GM18498 (cell line): ENCODE measurements at regions not wholly inside any gene's neighbourhood (a gene's known extent, or its start where the extent isn't known, plus 50 kb on each side); places are given as distances from the start of the nearest gene placed in this dataset.

Experiments used
- ATAC-seq: cut with Tn5 transposase; IDR thresholded peaks from one replicate; pipeline ENCODE4 v1.9.1; 2021; ENCODE audit warnings: mild to moderate bottlenecking, moderate library complexity; ENCODE audit not compliant: unreplicated experiment

DNA sequence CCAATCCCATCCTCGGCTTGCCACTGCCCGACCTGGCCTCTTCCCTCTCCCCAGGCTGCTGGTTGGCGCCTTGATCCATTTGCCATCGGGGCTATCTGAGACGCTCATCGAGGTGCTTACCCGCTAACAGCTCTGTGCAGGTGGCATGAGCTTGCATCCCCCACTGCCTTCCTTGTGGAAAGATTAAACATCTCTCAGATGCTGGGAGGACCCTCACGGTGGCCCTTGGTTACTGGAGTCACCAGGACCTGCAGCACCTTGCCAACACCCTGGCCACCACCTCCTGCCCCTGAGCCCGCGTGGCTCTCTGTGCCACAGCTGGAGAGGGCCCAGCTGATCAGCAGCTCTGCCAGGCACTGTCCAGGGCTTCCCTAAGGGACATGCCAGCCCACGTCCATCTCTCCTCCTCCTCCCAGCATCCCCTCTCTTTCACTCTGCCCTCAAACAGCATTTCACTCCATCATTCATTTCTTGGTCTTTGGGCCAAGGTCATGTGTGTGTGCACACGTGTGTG lies 249.6 kb downstream of the RBFOX3 start:
- ATAC-seq: no peak

DNA sequence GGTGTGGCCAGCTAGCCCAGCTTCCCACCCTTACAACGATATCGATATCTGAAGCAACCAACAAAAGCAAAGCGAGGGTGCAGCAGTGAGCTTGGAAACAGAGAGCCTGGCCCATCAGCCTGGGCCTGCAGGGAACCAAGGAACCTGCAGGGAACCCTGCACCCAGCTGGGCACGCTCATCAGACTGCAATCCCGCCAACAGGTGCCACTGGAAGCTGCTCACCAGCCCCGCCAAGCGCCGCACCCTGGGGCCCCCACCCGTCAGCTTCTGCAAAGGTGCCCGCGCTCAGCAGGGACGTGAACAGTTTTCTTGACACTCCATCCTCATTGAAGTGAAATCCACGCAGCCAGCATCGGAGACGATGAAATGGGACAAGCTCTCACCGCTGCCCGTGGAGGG lies 250.7 kb downstream of the RBFOX3 start:
- no peak for ATAC-seq

DNA sequence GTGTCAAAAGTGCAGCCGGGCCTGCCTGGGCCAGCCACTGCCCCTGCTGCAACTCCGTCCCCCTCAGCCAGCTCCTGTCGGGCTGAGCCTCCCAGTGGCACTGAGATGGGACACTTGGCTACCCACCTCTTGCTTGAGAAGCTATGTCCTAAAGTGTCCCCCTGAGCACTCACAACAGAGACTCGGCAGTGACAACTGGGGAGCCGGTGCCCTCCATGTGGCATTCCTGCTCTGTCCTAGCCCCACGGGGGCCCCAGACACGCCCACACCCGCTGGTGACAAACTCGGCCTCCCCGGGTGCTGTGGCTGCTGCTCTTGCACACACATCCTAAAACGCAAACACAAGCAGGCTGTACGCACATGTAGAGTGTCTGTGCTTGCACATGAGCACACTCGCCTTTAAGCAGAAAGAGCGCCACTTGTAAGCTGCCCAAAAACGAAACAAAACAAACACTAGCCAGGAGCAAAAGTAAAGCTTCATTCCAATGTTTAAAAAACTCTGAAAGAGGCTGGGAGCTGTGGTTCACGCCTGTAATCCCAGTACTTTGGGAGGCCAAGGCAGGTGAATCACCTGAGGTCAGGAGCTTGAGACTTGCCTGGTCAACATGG lies 253.9 kb downstream of the RBFOX3 start:
- no peak for ATAC-seq

DNA sequence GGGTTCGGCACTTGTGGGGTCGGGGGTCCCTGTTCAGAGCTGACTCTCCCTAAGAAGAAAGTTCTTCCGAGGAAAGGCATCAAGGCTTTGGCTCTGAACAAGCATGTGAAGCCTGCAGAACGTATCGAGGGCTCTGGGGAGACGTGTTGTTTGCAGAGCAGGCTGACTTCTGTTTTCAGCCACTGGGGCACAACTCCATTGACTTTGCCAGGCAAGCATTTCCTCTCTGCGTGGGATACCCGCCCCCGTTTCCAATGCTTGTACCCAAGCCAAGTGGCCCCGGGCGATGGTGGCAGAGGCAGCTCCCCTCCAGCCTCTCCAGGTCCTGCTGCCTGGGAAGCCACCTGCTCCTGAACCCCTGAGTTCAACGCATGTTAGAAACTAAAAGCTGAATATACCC lies 255.7 kb downstream of the RBFOX3 start:
- ATAC-seq: no peak

DNA sequence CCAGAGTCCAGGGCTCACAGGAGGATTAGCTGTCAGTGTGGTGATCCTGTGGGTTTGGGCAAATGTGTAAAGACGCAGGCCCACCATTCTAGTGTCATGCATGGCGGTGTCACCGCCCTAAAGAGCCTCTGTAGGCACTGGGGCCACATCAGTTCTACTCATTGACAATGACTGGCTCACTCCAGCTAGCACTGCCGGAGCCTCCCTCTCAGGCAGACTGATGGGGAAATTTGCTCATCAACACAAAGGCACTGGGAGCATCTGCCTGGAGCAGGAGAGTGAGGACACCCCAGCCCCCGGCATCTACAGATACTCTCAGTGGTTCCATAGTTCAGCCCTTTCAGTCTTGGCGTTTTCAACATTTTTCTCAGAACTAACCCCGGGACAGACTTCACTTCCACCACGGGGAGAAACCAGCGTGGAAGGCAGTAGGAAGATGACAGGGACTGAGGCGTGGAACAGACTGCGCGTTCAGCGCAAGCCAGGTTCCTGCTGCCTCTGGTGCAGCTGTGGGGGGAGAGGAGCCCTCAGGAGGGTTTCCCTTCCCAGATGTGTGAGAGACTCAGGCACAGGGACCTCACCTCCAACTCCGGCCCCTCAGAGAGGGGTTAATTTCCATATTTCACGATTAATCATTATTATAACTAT lies 256.6 kb downstream of the RBFOX3 start:
- no peak for ATAC-seq

DNA sequence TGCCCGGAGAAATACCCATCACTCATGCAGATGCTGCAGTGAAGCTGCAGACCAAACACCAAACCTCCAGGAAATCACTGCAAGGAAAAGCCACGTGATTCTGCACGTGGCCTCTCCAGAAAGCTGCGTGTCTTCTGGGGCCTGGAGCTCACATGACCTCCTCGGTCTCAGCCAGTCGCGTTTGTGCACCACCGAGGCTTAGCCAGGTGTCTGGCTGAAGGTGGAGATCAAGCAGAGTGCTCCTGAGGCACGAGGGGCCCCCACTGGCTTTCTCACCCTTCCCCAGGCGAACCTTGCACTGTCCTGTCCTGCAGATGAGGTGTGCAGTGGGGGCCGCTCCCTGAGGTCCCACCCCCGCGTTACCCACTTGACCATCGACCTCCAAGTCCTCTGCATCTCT lies 257.3 kb downstream of the RBFOX3 start:
- ATAC-seq: no peak

DNA sequence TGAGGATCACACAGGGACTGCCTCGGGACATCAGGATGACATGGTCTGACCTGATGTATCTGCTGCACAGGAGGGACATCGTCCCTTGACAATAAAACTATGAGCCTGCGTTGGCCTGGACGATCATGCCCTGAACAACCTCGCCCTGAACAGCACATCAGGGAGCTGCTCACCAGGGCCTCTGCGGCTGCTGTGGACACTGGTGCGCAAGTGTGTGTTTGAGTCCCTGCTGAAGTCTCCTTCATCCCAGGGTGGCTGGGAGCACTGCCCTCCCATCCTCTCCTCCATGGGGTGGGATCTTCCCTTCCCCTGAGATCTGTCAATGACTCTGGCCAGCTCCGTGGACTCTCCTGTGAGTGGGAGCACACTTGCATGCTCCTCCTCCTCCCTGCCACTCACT lies 257.8 kb downstream of the RBFOX3 start:
- no peak for ATAC-seq

DNA sequence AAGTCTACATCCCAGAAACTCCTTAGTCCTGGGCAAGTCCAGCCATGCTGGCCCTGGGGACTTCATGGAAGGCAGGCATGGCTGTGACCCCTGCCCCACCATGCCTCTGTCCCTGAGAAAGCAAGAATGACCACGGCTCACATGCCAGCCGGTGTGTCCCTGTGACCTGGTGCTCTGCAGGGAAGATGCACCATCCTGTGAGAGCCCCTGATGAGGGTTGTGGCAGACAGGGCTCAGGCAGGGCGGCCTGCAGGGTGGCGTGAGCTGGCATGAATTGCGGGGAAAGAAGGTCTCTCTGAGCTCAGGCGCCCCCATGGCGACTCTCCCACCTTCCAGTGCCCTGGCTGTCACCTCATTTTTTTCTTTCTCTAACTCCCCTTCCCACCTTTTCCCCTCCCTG lies 260.3 kb downstream of the RBFOX3 start:
- ATAC-seq: no peak

DNA sequence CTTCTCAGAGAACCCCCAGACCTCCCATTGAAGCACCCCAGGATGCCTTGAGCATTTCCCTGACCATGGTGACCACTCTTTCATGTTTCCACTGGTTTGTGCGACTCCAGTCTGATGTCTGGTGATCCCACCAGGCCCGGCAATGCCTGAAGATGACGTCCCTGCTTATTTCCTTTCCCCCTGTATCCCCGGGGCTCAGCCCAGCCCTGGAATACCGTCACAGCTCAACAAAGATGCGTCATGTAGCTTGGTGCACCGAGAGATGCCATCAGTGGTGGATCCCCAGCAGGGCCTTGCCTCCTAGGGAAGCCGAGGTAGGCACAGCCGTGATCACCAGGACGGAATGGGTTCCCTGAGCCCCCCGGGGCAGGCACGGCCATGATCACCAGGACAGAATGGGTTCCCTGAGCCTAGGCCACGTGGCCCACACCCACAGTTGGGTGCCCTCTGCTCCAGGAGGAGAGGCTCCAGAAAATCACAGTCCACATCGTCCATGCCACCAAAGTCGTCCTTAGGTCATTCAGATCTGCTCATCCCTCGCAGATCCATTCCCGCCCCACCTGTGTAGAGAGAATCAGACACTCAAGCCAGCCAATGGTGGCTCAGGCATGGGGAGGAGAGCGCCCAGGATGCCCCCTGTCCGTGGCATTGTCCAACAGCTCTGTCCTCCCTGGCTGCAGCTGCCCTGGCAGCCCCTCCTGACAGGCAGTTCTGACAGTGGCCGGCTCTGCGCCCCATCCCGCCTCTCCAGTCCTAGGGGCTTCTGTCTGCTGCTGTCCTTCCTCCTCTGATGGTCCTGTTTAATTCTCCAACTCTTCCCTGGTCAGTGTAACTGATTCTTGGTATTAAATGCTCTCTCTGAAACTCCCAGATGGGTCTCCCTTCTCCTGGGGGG lies 261.1 kb downstream of the RBFOX3 start:
- no peak for ATAC-seq

DNA sequence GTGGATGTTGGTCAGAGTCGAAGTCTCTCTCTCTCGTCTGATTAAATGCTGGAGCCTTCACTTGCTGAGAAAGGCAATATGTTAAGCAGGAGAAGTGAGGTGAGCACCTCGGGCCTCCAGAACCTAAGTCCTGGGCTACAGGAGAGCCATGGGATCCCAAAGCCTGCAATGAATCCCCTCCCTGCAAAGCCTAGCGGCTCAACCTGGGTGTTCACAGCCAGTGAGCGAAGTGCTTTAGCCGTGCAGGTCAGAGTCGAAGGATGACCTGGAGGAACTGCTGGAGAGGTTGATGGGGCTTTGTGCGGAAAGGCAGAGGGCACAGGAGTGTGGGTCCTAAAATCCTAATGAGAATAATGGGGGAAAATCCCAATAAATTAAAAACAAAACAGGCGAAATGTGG lies 267.8 kb downstream of the ENGASE start:
- no peak for ATAC-seq

DNA sequence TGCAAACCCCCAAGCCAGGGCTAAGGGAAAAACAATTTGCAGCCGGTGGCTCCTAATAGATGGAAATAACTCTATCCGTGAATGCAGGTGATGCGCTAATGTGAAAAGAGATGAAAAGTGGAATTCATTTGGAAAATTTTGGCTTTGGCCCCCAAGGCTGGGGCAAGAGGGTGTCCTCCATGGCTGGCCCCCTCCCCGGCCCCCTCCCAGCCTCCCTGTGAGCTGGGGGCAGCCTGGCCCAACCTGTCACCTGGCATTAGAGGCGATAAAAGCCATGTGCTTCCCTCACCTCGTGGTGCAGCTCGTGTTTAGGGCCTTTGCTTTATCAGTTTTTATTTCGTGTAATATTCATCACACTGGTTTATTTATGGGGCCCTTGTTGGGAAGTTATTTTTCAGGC lies 267.2 kb downstream of the ENGASE start:
- ATAC-seq: no peak

DNA sequence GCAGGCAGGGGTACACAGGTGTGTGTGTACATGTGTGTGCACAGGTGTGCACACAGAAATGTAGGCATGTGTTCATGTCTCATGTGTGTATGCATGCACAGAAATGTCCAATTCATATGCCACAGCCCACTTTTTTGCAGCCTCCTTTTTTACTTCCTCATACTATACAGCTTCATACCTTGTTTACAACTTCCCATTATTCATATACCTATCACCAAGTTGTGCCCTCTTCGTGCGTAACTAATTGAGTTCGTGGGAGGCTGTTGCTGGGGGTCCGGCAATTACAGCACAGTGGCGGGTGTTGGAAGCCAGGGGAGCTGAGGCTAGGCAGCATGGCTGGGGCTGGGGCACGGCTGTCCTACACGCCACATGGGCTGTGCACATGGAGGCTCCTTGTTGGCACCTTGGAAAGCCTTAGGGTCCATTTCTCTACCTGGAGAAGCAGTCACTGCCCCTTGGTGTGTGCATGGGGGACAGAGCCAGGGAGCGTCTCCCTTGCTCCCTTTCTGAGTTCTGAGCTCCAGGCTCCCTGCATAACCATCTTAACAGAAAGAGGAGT lies 266.7 kb downstream of the ENGASE start:
- peak; percentile 4 for ATAC-seq

DNA sequence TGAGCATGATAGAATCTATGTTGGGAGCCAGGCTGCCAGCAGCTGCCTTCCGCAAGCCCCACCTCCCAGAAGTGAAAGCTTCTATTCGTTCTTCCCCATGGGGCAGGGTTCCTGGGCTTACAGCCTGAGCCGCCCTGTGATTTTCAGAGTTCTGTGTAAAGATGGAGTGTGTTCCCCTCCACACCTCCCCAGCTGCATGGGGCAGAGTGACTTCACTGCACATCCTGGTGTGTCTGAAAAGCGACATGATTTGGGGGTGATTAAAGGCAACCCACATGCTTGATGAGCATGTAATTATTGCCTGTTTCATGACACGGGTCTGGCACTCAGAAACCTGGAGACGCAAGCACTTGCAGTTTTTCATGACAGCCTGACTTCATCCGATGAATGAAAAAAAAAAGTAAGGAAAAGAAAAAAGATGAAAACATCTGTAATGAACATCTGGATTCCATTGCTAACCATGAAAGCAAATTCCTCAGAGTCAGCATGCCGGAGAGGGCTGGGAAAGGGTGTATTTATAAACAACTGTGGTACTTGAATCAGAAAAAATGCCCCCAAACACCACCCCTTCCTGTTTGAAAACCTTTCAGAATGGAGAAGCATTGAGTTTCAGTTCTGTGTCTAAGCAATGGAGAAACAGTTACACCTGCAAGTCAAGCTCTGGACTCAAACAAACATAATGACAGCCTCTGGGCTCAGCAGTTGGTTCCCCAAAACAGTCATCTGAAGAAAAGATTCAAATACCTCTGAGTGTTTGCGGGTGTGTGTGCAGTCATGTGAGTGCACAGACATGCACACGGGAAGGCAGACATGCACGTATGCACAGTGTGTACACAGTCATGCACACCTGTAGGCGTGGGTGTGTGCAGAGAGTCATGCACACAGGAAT lies 266.0 kb downstream of the ENGASE start:
- peak; percentile 73 for ATAC-seq

DNA sequence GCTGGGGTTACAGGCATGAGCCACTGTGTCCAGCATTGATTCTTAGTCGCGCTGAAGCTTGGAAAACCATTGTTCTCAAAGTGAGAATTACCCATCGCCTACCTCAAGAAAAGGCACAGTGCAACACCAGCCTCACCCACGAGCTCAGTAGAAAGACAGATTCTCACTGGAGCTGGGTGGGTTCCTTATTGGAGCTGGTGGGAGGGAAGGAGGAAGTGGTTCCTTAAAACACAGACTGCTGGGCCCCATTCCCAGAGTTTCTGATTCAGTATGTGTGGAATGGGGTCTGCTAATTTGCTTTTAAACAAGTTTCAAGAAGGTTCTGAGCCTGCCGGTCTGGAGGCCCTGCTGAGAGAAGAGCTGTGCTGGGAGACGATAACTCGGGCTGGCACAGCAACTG lies 264.7 kb downstream of the ENGASE start:
- ATAC-seq: no peak

DNA sequence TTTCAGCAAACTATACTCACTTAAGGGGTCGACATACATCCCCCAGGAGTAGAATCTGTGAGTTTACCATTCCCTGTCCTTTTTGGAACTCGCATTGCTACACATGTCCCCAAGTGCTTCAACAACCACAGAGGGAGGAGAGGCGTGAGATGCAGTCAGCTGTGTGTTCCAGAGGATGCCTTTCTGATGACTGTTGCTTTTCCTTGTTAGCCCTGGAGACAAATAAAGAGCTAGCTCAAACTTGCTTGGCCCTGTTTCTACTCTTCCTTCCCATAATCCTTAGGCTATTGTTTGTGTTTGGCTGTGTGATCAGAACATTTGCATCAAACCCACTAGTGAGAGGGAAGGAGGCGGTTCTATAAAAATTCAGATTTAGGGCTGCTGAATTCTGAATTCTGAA lies 264.0 kb downstream of the ENGASE start:
- no peak for ATAC-seq

DNA sequence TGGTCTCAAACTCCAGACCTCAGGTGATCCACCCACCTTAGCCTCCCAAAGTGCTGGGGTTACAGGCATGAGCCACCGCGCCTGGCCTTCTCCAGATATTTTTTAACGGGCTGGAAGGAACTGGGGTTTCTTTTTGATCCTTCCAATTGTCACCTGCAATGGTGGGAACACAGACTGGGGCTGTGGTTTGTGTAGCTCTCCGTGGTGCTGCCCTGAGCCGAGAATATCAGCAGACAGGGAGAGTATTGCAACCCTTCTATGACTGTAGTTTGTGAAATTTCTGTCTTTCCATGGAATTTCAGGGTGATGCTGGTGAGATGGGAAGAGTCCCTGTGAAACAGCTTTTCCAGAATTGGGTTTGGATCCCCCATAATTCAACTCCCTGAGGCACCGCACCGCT lies 263.5 kb downstream of the ENGASE start:
- no peak for ATAC-seq

DNA sequence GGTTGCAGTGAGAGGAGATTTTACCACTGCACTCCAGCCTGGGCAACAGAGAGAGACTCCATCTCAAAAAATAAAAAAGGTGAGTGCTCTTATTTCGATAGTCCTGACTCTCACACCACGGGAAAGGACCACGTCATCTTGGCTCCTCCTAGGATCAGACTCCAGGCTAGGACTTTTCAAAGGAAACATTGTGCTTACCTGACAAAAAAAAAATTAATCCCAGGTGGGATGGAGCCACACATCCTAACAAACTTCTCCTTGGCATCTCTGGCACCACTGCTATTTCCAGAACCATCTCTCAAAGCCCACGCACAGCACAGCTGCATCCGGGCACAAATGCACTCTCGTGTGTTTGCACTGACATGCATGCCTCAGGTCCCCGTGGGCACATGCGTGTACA lies 262.4 kb downstream of the ENGASE start:
- no peak for ATAC-seq

DNA sequence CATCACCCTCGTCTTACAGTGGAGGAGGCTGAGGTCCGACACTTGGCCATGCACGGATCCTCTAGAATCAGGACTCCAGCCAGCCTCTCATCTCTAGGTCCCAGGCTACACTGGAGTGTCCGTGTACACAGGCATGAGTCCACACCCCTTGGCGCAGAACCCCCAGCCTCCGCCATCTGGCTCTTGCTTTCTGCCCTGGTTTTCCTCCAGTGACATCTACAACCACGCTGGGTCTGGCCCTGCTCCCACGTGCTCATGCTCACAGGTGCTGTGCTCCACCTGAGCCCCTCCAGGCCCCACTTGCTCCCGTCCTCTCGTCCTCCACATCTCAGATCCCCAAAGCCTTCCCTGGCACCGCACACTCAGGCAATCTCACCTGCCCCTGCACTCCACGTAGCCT lies 260.8 kb downstream of the ENGASE start:
- no peak for ATAC-seq

DNA sequence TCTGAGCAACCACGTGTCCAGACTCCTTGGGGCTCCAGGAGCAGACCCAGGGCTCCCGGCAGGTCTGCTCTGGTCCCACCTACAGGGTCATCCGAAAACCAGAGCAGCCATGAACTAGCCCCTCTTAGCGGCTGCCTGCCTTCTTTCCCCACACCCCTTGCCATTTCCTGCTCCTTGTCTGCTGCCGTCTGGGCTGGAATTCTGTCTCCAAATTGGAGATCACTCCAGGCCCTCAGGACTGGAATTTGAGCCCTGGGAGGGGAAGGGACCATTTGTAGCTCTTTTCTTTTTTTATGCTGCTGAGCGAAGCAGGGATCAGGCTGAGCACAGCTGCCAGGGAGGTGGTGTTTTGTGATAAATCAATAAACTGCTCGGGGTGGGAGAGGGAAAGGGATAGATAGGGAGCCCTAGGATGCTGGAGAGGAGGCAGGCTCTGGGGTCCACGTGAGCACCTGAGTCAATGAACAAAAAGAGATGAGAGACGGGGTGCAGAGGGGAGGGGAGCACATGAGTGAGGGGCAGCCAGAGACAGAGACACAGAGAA lies 257.5 kb downstream of the ENGASE start:
- no peak for ATAC-seq

DNA sequence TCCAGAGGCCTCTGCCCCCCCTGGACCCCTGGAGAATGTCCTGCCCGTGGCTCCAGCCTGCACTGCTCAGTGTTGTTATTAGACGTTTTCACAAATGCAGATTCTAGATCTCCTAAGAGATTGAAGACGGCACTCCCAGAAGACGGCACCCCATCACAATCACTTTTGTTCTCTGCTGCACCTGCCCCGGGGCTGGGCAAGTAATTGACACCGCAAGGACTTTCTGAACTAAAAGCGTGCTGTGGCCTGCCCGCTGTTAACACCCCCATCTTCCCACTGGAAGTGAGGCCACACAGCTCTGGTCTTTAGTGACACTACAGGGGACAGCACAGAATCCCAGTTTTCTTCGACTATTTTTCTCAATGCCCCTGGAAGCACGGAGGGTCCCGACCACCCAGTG lies 256.9 kb downstream of the ENGASE start:
- no peak for ATAC-seq
